ENCODE measurements at regions not wholly inside any gene's neighbourhood (a gene's known extent, or its start where the extent isn't known, plus 50 kb on each side); places are given as distances from the start of the nearest gene placed in this dataset.

- no peak for TF ChIP-seq CTCF (conservative IDR thresholded peaks at IDR 0.05)
- no peak for TF ChIP-seq ZFX (IDR thresholded peaks at IDR 0.05)
Measured at GRCh38 chr2:75810611-75811330, 100.1 kb upstream of the GCFC2 start.

Data from C4-2B (cell line).